NT2/D1 (cell line): ENCODE measurements at regions not wholly inside any gene's neighbourhood (a gene's known extent, or its start where the extent isn't known, plus 50 kb on each side); places are given as distances from the start of the nearest gene placed in this dataset.
A peak's percentile ranks its signal among the peaks of the same experiment; 100 is the strongest.
"Not testable (repeated sequence)": the region's sequence is repeated elsewhere in the genome, so short reads cannot be mapped to it uniquely, and the experiment has no call there.

Experiments used
- DNase-seq: peaks from one replicate; pipeline ENCODE4 v3.0.0-alpha.2; 2011; ENCODE audit warnings: low read depth, low spot score
- H3K27me3 ChIP-seq: 2 replicates; pipeline ENCODE4 v1.6.0; 2011; ENCODE audit warnings: mild to moderate bottlenecking; ENCODE audit not compliant: insufficient read length, insufficient read depth
- H3K36me3 ChIP-seq: 2 replicates; pipeline ENCODE4 v1.6.1; 2011; ENCODE audit warnings: mild to moderate bottlenecking, low read length, mixed read lengths; ENCODE audit not compliant: insufficient read depth, insufficient read length
- H3K4me1 ChIP-seq: 2 replicates; pipeline ENCODE4 v1.5.1; 2011; ENCODE audit not compliant: insufficient read depth, insufficient read length
- H3K4me3 ChIP-seq: 2 replicates; pipeline ENCODE4 v1.5.1; 2011; ENCODE audit warnings: low read depth; ENCODE audit not compliant: insufficient read length
- H3K9ac ChIP-seq: 2 replicates; pipeline ENCODE4 v1.6.0; 2011; ENCODE audit warnings: low read depth; ENCODE audit not compliant: insufficient read length
- H3K9me3 ChIP-seq: 2 replicates; pipeline ENCODE4 v1.5.1; 2011; ENCODE audit warnings: mild to moderate bottlenecking, low read length; ENCODE audit not compliant: insufficient read depth
- SUZ12 ChIP-seq: IDR thresholded peaks from 2 replicates; pipeline ENCODE4 v1.6.1; 2011; ENCODE audit not compliant: insufficient read length, insufficient read depth; ENCODE audit errors: extremely low read depth
- YY1 ChIP-seq: IDR thresholded peaks from 2 replicates; pipeline ENCODE4 v1.6.1; 2011; ENCODE audit not compliant: insufficient read length, insufficient read depth
- ZNF274 ChIP-seq: IDR thresholded peaks from 2 replicates; pipeline ENCODE4 v1.6.1; 2011; ENCODE audit warnings: mild to moderate bottlenecking, low read depth, low read length

- TF ChIP-seq ZNF274: no peak
- no peak for TF ChIP-seq YY1
- no peak for TF ChIP-seq SUZ12
- DNase-seq: no peak
- no peak overlapping the region for H3K9ac ChIP-seq
- no peaks in the 10 kb centered on the region for H3K36me3 ChIP-seq
- no peaks in the 10 kb centered on the region for H3K27me3 ChIP-seq
- no peak overlapping the region for H3K4me3 ChIP-seq
- H3K4me1 ChIP-seq: no peaks in the 10 kb centered on the region
- H3K9me3 ChIP-seq: no peaks in the 10 kb centered on the region
Measured at GRCh38 chrX:34325460-34325859, 193.3 kb upstream of the FAM47A start.

GRCh38 chrX:34320424-34320823, 188.3 kb upstream of the FAM47A start:
- DNase-seq, H3K9me3 ChIP-seq, H3K27me3 ChIP-seq, H3K4me3 ChIP-seq, H3K4me1 ChIP-seq, H3K36me3 ChIP-seq, H3K9ac ChIP-seq: not testable (repeated sequence)

- Histone ChIP-seq H3K9me3 (no peaks in the 10 kb centered on the region), H3K4me1 (no peaks in the 10 kb centered on the region), H3K9ac (no peak overlapping the region), H3K27me3 (no peaks in the 10 kb centered on the region), H3K36me3 (no peaks in the 10 kb centered on the region), H3K4me3 (no peak overlapping the region)
- DNase-seq: peak; percentile 59
- TF ChIP-seq SUZ12 (no peak), ZNF274 (no peak), YY1 (no peak)
Measured at GRCh38 chrX:34300871-34301270, 168.8 kb upstream of the FAM47A start.

- H3K36me3 ChIP-seq: no peaks in the 10 kb centered on the region
- H3K9ac ChIP-seq: no peak overlapping the region
- no peak overlapping the region for H3K4me3 ChIP-seq
- no peaks in the 10 kb centered on the region for H3K4me1 ChIP-seq
- H3K9me3 ChIP-seq: peaks cover 11% of the 10 kb centered on the region; the same call in 1 of the 2 replicates
- no peak for DNase-seq
- H3K27me3 ChIP-seq: no peaks in the 10 kb centered on the region
- no peak for TF ChIP-seq ZNF274
- TF ChIP-seq YY1: no peak
- no peak for TF ChIP-seq SUZ12
Measured at GRCh38 chrX:34299451-34299967, 167.4 kb upstream of the FAM47A start.

- Histone ChIP-seq H3K36me3 (no peaks in the 10 kb centered on the region), H3K27me3 (no peaks in the 10 kb centered on the region), H3K9me3 (peaks cover 15% of the 10 kb centered on the region; the same call in 1 of the 2 replicates), H3K4me3 (no peak overlapping the region), H3K9ac (no peak overlapping the region), H3K4me1 (no peaks in the 10 kb centered on the region)
- TF ChIP-seq ZNF274 (no peak), SUZ12 (no peak), YY1 (no peak)
- DNase-seq: no peak
Measured at GRCh38 chrX:34294665-34295064, 162.6 kb upstream of the FAM47A start.

- no peak overlapping the region for H3K4me3 ChIP-seq
- TF ChIP-seq ZNF274: no peak
- TF ChIP-seq SUZ12: no peak
- no peak for TF ChIP-seq YY1
- H3K27me3 ChIP-seq: no peaks in the 10 kb centered on the region
- no peak for DNase-seq
- H3K9me3 ChIP-seq: no peaks in the 10 kb centered on the region
- no peak overlapping the region for H3K9ac ChIP-seq
- no peaks in the 10 kb centered on the region for H3K36me3 ChIP-seq
- H3K4me1 ChIP-seq: no peaks in the 10 kb centered on the region
Measured at GRCh38 chrX:34288782-34289181, 156.7 kb upstream of the FAM47A start.

GRCh38 chrX:34279866-34280560, 147.9 kb upstream of the FAM47A start:
- Histone ChIP-seq H3K9ac (no peak overlapping the region), H3K4me1 (no peaks in the 10 kb centered on the region), H3K36me3 (no peaks in the 10 kb centered on the region), H3K9me3 (no peaks in the 10 kb centered on the region), H3K27me3 (no peaks in the 10 kb centered on the region), H3K4me3 (no peak overlapping the region)
- DNase-seq: no peak
- TF ChIP-seq ZNF274: no peak
- no peak for TF ChIP-seq SUZ12
- TF ChIP-seq YY1: no peak
